ENCODE measurements at regions not wholly inside any gene's neighbourhood (a gene's known extent, or its start where the extent isn't known, plus 50 kb on each side); places are given as distances from the start of the nearest gene placed in this dataset.
"Not testable (repeated sequence)": the region's sequence is repeated elsewhere in the genome, so short reads cannot be mapped to it uniquely, and the experiment has no call there.

- DNase-seq (ENCODE audit: low read depth): no peak
These were observed 270.8 kb upstream of the DCC start for GRCh38 chr18:52069201-52069600.

DNA sequence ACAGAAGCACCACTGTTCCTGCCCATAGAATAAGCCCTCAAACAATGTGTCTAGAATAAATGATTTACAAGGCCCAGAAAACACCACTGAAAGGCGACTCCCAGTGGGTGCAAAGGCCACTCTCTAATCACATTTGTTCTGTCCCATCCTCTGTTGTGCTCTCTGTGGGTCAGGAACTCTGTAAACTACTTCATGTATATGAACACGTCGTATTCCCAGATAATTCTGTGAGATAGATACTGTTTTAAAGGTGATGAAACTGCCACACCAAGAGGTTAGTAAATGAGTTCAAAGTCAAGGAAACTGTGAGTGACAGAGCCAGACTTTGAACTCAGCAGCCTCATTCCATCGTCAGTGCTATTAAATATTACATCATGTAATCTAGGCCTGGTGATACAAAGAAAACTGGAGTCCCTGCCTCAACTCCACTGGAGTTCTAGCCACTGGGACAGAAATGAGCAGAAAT, 269.7 kb upstream of the DCC start:
- no peak for DNase-seq (ENCODE audit: low read depth)

DNA sequence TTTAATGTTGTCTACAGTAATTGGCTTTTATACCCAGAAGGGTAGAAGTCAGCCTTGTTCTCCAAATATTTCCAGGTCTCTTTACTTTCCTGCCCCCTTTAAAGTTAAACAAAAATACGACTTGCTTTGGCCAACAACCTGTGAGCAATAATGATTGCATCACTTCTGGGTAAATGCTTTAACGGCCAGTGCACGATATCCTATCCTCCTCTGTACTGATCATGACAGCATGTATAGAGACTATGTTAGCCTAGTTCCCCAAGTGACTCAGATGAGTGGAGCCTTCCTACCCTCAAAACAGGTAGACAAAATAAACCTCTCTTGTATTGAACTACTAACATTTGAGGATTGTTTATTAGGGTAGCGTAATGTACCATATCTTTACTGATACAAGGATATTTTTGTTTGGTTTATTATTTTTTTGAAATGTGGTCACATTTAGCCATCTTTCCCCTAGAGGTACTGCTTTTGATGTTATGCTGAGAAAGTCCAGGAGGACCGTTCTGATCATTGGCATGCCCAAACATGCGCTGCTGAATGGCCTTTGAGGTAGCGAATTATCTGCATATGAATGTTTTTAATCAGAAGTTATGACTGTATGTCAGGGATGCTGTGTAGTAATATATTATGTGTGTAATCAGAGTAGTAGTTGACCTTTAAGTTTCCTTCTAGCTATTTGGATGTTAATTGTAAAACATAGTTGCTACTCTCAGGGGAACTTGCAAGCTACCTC, 262.6 kb upstream of the DCC start:
- no peak for DNase-seq (ENCODE audit: low read depth)

DNA sequence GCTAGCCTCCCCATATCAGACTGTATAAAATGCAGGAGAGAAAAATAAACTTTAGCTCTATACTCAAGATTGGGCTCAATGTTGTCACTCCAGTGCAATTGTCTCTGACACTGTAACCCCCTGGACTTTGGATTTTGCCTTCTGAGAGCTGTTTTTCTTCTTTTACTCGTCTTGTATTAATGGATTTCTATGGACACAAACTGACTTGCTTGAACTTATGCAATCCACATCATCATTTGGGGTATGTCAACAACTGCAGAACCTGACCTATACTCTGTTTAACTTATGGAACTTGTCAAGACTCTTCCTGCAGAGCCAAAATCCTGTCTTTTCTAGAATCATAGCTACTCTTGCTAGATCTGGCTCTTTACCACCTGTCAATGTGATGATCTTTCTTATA, 257.8 kb upstream of the DCC start:
- no peak for DNase-seq (ENCODE audit: low read depth)

GRCh38 chr18:52087140-52087539, 252.9 kb upstream of the DCC start:
- DNase-seq (ENCODE audit: low read depth): no peak

- DNase-seq (ENCODE audit: low read depth): no peak
These were observed 250.0 kb upstream of the DCC start for GRCh38 chr18:52090005-52090404.

DNA sequence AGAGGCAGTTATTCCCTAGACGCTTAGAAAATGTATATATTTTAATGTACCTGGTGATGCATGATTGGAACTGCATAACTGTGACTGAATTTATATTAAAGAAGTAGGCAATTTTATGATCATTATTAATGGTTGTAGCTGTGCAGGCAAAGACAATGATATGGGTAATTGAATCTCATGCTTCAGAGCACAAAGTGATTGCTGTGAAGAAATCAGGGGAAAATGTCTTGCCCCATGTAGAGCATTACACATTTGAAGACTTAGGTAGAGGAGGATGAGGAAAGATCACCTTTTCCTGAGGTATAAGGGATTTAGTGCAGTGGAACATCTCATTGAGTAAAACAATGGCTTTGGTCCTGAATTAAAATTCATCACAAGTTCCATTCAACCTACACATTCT, 246.8 kb upstream of the DCC start:
- DNase-seq (ENCODE audit: low read depth): no peak

GRCh38 chr18:52118684-52119083, 221.3 kb upstream of the DCC start:
- no peak for DNase-seq (ENCODE audit: low read depth)

GRCh38 chr18:52130624-52131301, 209.2 kb upstream of the DCC start:
- DNase-seq (ENCODE audit: low read depth): no peak

- DNase-seq (ENCODE audit: low read depth): no peak
These were observed 208.2 kb upstream of the DCC start for GRCh38 chr18:52131845-52132244.

DNA sequence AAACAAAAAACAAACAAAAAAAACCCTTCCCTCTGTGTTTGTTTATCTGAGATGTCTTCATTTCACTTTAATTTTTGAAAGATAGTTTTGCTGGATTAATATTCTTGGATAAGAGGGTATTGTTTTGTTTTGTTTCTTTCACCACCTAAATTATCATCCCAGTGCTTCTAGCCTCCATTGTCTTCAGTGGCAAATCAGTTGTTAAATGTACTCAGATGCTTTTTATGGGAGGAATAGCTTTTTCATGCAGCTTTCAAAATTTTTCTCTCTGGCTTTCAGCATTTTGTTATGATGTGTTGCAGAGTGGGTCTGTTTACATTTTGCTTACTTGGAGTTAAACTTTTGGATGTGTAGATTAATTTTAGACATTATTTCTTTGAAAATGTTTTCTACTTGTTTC, 203.5 kb upstream of the DCC start:
- DNase-seq (ENCODE audit: low read depth): no peak

DNA sequence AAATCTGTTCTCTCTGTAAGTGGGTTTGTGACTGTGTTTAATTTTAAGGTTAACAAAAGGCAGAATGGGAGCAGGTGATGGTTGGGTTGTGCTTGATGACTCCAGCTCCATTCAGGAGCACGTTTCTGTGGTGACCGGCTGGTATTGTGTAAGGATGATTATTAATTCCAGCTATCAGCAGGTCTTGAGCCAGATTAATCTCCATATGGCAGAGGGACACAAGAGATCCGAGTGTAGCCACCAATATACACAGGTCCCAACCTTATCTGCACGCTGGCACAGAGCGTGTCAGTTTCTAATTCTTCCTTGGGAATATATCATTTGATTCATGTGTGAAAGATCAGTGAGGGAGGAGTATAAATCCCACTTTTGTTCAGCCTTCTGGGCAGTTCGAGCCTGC, 199.0 kb upstream of the DCC start:
- no peak for DNase-seq (ENCODE audit: low read depth)

DNA sequence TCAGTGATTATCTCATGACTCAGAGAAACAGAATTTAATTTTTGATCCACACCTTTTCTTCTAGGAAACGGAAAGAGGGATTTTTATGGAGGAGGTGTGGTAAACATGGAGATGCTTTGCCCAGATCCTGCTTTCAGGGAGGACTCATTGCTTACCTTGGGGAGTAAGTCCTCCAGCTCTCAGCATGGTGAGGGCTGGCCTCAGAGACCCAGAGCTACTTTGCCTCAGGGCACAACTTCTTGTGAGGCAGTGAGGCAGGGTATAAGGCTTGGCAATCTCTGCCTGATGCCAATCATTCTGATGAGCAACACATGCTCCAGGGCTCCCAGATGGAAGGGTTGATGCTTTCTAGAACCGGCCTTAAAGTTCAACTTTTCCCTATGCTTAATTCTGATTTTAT, 189.9 kb upstream of the DCC start:
- DNase-seq (ENCODE audit: low read depth): no peak

DNA sequence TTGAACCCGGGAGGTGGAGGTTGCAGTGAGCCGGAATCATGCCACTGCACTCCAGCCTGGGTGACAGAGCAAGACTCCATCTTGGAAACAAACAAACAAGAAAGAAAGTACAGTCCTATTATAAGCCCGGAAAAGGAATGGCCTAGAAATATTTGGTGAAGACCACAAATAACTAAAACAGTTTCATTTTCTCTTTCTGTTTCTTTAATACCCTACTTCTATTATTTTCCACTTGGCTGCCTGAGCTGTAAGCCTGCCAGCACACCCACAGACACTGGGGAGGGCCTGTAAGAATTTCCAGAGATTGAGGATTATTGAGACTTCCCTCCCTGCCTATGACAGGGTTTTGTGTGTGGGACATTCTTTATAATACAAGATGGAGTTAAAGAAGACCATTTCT, 188.0 kb upstream of the DCC start:
- DNase-seq (ENCODE audit: low read depth): no peak

- no peak for DNase-seq (ENCODE audit: low read depth)
These were observed 183.8 kb upstream of the DCC start for GRCh38 chr18:52156166-52156565.

DNA sequence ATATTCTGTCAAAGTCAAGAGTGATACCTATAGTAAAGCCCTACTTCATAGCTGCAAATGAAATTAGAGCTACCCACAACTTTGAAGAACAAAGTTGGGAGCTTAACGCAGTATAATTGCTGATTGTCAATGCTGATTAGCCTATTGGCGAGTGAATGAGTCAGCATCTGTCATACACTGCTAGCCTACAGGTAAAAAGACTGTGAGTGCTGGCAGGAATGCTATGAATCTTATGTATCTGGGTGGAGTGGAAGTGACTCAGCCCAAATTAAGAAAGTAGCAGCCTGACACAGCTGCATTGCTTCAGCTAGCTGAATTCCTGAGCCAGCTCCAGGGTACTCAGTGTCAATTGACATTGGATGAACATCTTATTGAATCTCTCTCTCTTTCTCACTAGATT, 179.4 kb upstream of the DCC start:
- no peak for DNase-seq (ENCODE audit: low read depth)

- DNase-seq (ENCODE audit: low read depth): no peak
These were observed 176.5 kb upstream of the DCC start for GRCh38 chr18:52163478-52163877.

DNA sequence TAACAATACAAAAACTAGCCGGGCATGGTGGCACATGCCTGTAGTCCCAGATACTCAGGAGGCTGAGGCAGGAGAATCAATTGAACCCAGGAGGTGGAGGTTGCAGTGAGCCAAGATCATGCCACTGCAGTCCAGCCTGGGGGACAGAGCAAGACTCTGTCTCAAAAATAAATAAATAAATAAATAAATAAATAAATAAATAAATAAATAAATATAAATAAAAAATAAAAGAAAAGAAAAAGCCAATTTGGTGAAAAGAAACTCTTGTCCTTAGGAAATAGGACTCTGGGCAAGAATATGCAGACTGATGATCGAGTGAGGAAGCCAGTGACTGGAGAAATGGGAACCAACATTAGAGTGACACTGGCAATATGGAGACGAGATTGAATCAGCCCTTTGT, 171.9 kb upstream of the DCC start:
- not testable (repeated sequence) for DNase-seq (ENCODE audit: low read depth)

- no peak for DNase-seq (ENCODE audit: low read depth)
These were observed 165.8 kb upstream of the DCC start for GRCh38 chr18:52174220-52174619.

DNA sequence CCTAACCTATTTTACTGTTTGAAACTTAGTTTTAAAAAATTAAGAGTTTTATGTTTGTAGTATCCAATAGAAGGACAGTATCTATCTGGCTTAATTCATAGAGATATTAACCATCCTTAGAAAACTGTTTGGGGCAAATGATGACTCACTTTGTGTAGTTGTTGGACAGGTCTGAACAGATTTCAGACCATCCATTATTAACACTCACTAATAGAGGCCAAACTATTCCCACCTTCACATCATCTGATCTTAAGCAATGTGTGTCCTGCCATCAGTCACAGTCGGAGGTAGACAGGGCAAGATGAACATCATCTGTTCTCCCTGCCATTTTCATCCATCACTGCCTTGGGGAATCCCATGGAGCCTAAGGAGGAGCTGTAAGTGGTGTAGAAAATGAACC, 164.6 kb upstream of the DCC start:
- no peak for DNase-seq (ENCODE audit: low read depth)

DNA sequence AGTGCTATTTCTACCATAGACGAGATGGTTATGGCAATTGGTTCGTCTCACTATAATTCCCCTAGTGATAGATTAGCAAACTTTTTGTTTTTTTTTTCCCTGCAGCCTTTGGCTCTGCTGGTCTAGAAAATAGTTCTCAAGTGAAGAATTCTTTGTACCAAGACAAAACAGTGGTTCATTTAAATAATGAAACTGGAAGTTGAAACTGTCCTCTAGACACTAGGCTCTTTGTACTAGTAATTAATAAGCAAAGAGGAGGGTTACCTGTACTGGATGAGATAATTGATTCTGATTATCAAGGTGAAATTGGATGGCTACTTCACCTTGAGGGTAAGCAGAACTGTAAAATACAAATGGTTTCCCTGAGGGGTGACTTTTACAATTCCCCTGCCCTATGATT, 156.9 kb upstream of the DCC start:
- no peak for DNase-seq (ENCODE audit: low read depth)

DNA sequence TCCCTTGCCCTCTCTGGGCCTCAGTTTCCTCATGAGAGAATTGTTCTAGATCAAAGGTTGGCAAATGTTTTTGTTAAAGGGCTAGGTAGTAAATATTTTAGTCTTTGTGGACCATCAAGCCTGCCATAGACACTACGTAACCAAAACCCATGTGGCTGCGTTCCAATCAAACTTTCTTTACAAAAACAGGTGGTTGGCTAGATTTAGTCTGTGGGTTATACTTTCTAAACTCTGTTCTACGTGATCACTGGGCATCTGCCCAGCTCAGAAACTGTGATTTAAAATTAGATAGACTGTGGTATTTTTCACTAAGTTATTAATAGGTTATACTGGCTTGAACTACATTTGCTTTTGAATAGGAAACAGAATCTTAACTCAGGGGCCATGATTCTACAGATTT, 149.8 kb upstream of the DCC start:
- no peak for DNase-seq (ENCODE audit: low read depth)

GRCh38 chr18:52190631-52191030, 149.4 kb upstream of the DCC start:
- no peak for DNase-seq (ENCODE audit: low read depth)

DNA sequence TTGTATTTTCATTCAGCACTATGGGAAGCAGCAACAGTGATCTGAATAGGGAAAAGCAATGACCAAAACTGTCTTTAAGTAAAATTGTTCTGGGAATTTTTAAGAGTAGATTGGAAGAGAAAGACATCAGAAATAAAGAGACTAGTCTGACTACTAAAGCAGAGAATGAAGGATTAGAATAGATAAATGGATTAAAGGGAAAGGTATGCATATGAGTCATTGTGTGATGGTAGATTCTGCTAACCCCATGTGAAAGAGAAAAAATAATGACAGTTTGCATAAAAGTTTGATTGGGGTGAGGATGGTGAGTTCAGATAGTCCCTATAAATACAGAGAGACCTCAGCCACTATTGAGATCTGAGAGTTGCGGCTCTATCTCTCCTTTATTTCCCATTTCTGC, 139.6 kb upstream of the DCC start:
- no peak for DNase-seq (ENCODE audit: low read depth)

Data from iris pigment epithelial cell (primary cell).